ENCODE measurements at regions not wholly inside any gene's neighbourhood (a gene's known extent, or its start where the extent isn't known, plus 50 kb on each side); places are given as distances from the start of the nearest gene placed in this dataset.

- H3K4me3 ChIP-seq (ENCODE audit: low read depth, low read length), result no peak overlapping the region
- TF ChIP-seq, protein P1, sequence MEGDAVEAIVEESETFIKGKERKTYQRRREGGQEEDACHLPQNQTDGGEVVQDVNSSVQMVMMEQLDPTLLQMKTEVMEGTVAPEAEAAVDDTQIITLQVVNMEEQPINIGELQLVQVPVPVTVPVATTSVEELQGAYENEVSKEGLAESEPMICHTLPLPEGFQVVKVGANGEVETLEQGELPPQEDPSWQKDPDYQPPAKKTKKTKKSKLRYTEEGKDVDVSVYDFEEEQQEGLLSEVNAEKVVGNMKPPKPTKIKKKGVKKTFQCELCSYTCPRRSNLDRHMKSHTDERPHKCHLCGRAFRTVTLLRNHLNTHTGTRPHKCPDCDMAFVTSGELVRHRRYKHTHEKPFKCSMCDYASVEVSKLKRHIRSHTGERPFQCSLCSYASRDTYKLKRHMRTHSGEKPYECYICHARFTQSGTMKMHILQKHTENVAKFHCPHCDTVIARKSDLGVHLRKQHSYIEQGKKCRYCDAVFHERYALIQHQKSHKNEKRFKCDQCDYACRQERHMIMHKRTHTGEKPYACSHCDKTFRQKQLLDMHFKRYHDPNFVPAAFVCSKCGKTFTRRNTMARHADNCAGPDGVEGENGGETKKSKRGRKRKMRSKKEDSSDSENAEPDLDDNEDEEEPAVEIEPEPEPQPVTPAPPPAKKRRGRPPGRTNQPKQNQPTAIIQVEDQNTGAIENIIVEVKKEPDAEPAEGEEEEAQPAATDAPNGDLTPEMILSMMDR (IDR thresholded peaks at IDR 0.05), result no peak
- H3K4me2 ChIP-seq (ENCODE audit: low read length), result no peak overlapping the region
- H3K4me1 ChIP-seq, result no peaks in the 10 kb centered on the region
- no peaks in the 10 kb centered on the region for H3K36me3 ChIP-seq (ENCODE audit: control insufficient read depth, insufficient read depth, low read length)
- H3K27me3 ChIP-seq (ENCODE audit: control insufficient read depth, insufficient read depth, low read length), result no peaks in the 10 kb centered on the region
- no peak overlapping the region for H2AFZ ChIP-seq
- H3K9ac ChIP-seq, result no peak overlapping the region
- H3K9me3 ChIP-seq (ENCODE audit: control insufficient read depth, low read length), result no peaks in the 10 kb centered on the region
- no peak overlapping the region for H3K27ac ChIP-seq
- no peaks in the 10 kb centered on the region for H3K79me2 ChIP-seq
These were observed 57.3 kb upstream of the UBL3 start for GRCh38 chr13:29907670-29908069.

DNA sequence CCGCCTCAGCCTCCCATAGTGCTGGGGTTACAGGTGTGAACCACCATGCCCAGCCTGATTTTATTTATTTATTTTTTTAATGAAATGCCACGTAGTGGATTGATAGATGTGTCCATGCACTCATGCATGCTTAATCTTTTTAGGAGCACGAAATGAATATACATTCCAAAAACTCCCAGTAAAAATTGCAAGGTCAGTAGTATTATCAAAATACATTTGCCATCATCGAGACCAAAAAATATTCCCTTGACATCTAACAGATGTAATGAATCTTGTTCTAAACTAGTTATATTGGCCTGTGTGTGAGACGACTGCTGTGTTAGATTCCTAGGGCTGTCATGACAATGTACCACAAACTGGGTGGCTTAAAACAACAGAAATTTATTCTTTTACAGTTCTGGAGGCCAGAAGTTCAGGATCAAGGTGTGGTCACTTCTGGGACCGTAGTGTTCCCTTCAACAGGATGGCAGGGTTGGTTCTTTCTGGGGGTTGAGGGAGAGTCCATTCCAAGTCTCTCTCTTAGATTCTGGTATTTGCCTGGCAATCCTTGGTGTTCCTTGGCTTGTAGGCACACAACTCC, 56.1 kb upstream of the UBL3 start:
- H3K4me2 ChIP-seq (ENCODE audit: low read length), result no peak overlapping the region

DNA sequence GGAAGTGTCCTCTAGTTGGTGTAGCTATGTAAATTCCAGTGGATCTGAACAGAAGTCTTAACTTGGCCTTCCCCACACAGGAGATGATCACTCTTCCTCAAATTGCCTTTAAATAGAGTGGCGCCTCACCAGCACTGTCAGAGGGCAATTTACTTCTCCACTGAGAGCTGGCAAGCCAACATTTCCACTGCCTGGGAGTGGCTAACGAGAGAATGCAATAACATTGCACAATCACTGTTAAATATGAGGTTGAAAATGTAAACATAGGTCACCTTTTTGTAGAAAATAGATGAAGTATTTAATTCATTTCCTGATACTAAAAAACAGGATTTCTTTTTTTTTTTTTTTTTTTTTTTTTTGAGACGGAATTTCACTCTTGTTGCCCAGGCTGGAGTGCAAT, 55.4 kb upstream of the UBL3 start:
- Histone ChIP-seq H3K79me2 (no peaks in the 10 kb centered on the region), H3K4me1 (no peaks in the 10 kb centered on the region), H3K4me2 (ENCODE audit: low read length) (no peak overlapping the region), H3K9ac (no peak overlapping the region), H3K27ac (no peak overlapping the region), H2AFZ (no peak overlapping the region), H3K27me3 (ENCODE audit: control insufficient read depth, insufficient read depth, low read length) (no peaks in the 10 kb centered on the region), H3K36me3 (ENCODE audit: control insufficient read depth, insufficient read depth, low read length) (no peaks in the 10 kb centered on the region), H3K9me3 (ENCODE audit: control insufficient read depth, low read length) (no peaks in the 10 kb centered on the region), H3K4me3 (ENCODE audit: low read depth, low read length) (no peak overlapping the region)
- TF ChIP-seq, protein P1 (IDR thresholded peaks at IDR 0.05), result no peak

More for the DNA sequence above, 56.1 kb upstream of the UBL3 start:
- TF ChIP-seq, protein P1 (IDR thresholded peaks at IDR 0.05), result no peak
- no peak overlapping the region for H3K27ac ChIP-seq
- no peaks in the 10 kb centered on the region for H3K27me3 ChIP-seq (ENCODE audit: control insufficient read depth, insufficient read depth, low read length)
- no peak overlapping the region for H3K4me3 ChIP-seq (ENCODE audit: low read depth, low read length)
- H3K79me2 ChIP-seq, result no peaks in the 10 kb centered on the region
- no peak overlapping the region for H2AFZ ChIP-seq
- no peaks in the 10 kb centered on the region for H3K36me3 ChIP-seq (ENCODE audit: control insufficient read depth, insufficient read depth, low read length)
- H3K9me3 ChIP-seq (ENCODE audit: control insufficient read depth, low read length), result no peaks in the 10 kb centered on the region
- no peaks in the 10 kb centered on the region for H3K4me1 ChIP-seq
- H3K9ac ChIP-seq, result no peak overlapping the region

DNA sequence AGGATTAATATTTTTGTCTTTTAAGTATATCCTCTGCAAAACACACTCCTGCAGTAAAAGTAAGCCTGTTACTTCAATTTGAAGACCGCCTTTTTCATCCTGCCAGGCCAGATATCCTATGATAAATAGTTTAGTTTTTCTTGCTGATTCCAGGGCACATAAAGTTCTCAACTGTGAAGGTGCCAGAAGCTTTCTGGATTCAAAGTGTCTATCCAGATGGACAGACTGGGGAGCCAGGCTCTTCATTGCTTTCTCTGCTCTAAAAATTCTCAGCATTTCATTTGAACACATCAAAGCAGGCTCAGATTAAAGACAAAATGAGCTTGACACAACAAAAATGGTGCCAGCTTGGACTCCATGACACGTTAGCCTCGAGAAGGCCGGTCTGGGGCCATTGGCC, 53.6 kb upstream of the UBL3 start:
- no peaks in the 10 kb centered on the region for H3K79me2 ChIP-seq
- no peak overlapping the region for H3K4me3 ChIP-seq (ENCODE audit: low read depth, low read length)
- H3K27me3 ChIP-seq (ENCODE audit: control insufficient read depth, insufficient read depth, low read length), result no peaks in the 10 kb centered on the region
- H3K9ac ChIP-seq, result no peak overlapping the region
- H2AFZ ChIP-seq, result no peak overlapping the region
- H3K27ac ChIP-seq, result no peak overlapping the region
- H3K4me1 ChIP-seq, result no peaks in the 10 kb centered on the region
- TF ChIP-seq, protein P1 (IDR thresholded peaks at IDR 0.05), result no peak
- no peaks in the 10 kb centered on the region for H3K36me3 ChIP-seq (ENCODE audit: control insufficient read depth, insufficient read depth, low read length)
- no peak overlapping the region for H3K4me2 ChIP-seq (ENCODE audit: low read length)
- H3K9me3 ChIP-seq (ENCODE audit: control insufficient read depth, low read length), result no peaks in the 10 kb centered on the region

DNA sequence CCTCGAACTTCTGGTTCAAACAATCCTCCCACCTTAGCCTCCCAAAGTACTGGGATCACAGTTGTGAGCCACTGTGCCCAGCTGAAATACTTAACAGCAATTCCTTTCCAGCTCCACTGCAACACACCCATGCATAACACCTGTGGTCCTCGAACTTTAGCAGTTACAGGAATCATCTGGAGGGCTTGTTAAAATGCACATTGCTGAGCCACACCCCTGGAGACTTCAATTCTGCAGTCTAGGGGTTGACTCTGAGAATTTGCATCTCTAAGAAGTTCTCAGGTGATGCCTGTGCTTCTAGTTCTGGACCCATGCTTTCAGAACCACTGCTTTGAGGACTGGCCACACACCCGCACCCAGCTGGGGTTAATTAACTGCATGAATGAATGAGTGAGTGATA, 53.1 kb upstream of the UBL3 start:
- Histone ChIP-seq H3K79me2 (no peaks in the 10 kb centered on the region), H3K4me2 (ENCODE audit: low read length) (no peak overlapping the region), H3K9me3 (ENCODE audit: control insufficient read depth, low read length) (no peaks in the 10 kb centered on the region), H3K9ac (no peak overlapping the region), H3K27me3 (ENCODE audit: control insufficient read depth, insufficient read depth, low read length) (no peaks in the 10 kb centered on the region), H3K4me1 (no peaks in the 10 kb centered on the region), H3K36me3 (ENCODE audit: control insufficient read depth, insufficient read depth, low read length) (no peaks in the 10 kb centered on the region), H3K4me3 (ENCODE audit: low read depth, low read length) (no peak overlapping the region), H3K27ac (no peak overlapping the region), H2AFZ (no peak overlapping the region)
- TF ChIP-seq, protein P1 (IDR thresholded peaks at IDR 0.05), result no peak

Data from parathyroid adenoma (tissue), 2 donors.